HuH-7.5 (cell line): ENCODE measurements at regions not wholly inside any gene's neighbourhood (a gene's known extent, or its start where the extent isn't known, plus 50 kb on each side); places are given as distances from the start of the nearest gene placed in this dataset.
"Not testable (repeated sequence)": the region's sequence is repeated elsewhere in the genome, so short reads cannot be mapped to it uniquely, and the experiment has no call there.

Source experiments
- DNase-seq: peaks from one replicate; pipeline ENCODE4 v3.0.0; 2011; ENCODE audit warnings: low spot score

DNA sequence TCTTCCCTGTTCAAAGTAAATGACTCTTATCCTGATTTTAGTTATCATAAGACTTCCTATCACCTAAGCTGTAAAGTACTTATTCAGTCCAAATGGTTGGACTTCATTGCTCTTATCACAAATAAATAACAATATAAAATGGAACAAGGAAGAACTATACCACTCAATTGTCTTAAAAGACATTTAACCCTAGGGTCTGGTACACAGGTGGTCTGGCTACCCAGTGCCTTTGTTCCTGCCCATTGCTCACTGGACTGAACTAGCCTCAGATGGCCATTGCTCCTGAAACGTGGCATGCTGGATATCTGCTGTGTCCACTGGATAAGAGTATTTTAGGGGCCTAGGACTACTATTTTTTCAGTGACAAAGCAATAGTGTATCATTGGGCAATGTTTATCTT is 574.3 kb upstream of the CA10 start:
- DNase-seq, result no peak

DNA sequence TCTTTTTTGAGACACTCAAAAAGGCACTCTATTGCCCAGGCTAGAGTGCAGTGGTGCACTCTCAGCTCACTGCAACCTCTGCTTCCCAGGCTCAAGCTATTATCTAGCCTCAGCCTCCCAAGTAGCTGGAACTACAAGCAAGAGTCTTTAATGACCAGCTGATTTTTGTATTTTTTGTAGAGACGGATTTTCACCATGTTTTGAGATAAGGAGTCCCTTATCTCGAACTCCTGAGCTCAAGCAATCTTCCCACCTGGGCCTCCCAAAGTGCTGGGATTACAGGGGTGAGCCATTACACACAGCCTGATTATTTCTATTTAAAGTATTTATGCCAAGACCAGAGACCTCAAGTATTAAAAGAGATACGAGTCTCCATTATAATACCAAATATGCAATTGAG is 566.1 kb upstream of the CA10 start:
- no peak for DNase-seq

DNA sequence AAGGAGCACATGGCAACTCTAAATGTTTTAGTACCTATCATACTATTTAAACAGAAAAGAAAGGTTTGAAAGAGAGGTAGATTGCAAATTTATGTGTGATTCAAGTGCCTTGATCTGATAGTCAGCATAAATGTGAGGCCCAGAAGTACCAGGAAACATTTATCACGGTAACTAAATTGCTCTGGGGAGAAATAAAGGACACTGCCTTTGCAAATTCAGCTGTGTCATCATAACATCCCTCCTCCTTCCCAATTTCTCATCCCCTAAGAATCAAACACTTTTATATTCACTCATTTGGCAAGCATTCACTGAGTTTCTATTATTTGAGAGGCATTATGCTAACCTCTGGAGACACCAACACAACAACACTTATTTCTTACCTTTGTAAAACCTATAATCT is 563.4 kb upstream of the CA10 start:
- no peak for DNase-seq

DNA sequence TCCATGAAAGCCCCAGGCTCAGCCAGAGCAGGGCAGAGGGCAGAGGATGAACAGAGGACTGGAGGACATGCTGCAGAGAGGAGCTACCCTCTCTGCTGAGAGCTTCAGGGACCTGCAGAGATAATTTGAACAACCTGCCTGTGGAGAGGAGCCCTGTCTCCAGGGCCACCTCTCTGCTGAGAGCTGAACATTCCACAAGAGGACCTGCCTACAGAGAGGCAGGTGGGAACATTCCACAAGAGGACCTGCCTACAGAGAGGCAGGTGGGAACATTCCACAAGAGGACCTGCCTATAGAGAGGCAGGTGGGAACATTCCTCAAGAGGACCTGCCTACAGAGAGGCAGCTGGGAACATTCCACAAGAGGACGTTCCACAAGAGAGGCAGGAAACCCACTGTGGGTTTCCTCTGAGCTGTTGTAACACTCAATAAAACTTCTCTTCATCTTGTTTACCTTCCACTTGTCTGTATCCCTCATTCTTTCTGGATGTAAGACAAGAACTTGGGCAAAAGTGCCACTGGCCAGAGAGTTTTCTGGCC is 551.9 kb upstream of the CA10 start:
- no peak for DNase-seq

DNA sequence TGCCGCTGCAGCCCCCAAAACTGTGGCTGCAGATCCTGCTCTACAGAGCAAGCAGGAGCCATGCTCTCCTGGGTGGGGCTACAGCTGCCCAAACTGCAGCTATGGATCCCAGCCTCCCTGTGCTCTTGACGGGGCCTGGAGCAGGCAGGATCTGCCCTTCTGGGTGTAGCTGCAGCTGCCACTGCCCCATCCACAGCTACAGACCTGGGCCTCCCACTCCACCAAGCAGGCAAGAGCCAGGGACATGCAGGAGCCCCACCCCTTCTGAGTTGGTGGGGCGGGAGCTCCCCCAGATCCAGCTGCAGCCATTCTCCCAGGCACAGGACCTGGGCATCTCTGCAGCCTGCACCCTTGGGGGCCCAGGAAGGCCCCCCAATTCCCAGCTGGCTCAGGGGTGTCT is 551.2 kb upstream of the CA10 start:
- DNase-seq, result no peak

DNA sequence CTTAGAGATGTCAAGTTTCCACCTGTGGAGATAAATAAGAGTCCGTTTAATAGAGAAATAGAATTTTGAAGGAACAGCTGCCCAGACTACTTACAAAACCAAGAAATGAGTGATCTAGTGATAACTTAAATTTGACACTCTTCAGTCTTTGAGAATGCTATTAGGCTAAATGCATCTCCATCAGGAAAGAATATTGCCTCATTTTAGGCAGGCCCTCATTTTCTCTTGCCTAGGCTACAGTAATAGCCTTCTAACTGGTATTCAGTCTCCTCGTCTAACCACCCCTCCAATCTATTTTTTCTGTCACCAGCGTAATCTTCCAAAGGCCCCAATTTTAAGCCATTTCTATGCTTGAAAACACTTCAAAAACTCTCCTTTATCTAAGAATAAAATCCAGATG is 537.8 kb upstream of the CA10 start:
- no peak for DNase-seq

DNA sequence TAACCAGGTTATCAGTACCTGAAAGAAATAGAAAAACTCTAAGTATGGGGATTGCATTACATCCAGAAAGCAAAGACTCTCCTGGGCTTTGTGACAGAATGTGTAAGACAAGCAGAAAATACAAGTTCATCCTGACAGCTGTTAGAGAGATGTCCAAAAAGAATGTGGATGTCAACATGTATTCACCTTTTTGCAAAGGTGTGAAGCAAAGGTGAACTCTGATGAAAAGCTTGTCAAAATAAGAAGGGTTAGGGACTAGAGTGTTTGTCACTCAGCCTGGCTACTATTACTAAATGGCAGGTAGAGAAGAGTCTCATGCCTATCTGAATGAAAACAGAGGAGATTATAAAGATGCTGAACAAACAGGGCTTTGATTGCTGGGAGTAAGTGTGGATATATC is 527.6 kb upstream of the CA10 start:
- no peak for DNase-seq

DNA sequence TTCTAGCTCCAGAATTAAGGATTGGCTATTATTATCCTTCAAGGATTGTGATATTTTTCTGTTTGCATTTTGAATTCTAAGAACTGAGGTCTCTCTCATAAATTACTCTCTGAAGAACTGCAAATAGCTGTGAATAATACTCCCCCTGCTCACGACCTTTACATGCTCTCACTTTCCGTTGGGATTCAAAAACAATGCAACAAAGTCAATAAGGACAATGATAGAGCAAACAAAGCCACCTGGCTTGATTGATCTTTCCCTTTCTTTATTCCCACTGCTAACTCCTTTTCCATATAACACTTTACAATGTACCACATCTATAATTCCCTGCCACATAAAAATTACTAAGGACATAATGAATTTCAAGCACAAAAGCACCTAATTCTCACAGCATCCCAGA is 523.0 kb upstream of the CA10 start:
- DNase-seq, result no peak

DNA sequence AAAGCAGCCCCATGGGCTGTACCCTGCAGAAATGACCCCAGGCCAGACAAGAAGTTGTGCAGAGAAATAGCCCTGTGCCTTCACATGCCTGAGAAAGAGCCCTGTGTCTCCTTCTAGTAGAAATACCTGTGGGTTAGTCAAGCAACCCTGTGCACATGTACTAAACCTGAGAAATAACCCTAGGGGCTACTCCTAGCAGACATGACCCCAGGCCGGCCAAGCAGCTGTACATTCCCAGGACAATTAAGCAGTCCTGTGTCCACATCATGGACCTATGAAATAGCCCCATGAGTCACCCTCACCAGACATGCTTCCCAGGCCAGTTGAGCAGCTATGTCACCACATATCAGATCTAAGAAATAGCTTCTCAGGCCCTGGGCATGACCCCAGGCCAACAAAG is 519.7 kb upstream of the CA10 start:
- peak; percentile 2 for DNase-seq

DNA sequence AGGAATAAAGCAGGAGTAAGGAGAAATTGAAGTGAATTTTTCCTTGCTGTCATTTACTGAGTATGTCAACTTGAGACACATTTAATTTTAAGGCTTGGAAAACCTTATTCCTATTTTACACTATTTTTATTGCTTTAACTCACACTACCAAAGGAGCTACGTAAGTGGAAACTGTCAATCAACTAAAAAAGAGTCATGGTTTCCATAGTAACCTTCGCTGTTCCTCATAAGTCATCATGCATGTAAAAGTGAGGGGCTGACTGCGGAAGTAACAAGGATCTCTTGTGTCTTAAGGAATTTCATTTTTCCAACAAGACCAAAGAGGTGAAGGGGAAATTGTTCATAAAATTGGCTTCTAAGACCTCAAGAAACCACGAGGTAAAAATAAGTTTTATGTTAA is 516.2 kb upstream of the CA10 start:
- DNase-seq, result no peak

DNA sequence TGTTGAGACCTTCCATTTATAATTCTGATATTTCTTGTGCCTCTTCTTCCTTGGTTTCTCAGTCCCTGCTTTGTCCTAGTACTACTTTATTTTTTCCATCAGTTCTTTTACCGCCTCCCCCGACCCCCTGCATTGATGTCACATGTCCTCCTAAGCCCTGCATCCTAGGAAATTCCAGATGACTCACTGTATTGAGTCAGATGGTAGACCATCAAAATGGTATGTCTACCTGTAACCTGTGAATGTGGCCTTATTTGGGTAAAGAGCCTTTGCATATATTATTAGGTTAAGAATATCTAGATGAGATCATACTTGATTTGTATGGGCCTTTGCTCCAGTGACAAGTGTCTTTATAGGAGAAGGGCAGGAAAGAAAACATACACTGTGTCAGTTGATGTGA is 515.3 kb upstream of the CA10 start:
- no peak for DNase-seq

DNA sequence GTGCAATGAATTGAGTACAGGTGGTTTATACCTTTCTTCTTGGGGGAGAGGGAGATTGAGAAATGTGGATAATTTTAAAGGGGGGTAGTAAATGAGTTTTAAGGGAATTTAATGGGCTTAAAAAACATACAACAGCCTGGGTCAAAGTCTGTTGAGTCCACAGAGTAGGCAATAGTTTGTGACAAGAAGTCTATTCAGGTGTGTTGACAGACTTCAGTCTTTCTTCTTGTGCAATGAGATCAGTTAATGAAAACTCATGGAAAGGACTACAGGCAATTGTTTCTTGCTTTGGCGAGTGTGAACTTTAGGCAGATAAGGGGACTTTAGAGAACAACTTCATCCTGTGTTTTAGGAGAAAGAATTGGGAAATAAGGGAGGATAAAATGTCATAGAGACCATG is 507.8 kb upstream of the CA10 start:
- DNase-seq, result no peak

DNA sequence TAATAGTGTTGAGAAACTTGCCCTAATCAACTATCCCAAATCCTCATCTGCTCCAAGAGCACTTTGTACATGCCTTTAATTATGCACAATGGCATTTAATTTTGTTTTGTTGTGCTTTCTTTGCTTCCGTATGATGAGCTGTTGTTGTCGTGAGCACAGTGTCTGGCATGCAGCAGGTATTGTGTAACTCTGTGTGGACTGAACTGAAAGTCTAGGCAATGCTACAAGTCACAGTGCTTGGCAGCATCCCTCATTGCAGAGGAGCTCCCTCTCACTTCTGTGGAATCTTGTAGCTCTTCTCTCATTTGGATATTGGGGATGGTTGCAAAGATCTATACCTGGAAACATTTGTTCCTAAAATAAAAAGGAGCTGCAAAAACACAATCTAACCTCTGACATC is 502.2 kb upstream of the CA10 start:
- no peak for DNase-seq

DNA sequence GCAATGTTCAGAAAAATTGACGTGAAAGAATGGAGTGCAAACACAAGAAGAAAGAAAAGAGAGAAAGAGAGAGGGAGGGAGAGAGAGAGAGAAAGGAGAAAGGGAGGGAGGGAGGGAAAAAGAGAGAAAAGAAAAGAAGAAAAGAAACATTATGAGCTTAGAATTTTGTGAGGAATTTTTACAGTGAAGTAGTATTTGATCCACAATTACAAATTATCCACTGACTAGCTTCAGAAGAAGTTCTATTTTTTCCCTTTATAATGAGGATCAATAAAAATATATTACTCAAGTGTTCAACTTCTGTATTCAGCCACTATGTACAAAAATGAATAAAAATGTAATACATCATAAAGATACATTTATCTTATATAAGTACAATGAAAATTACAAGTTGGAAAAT is 494.5 kb upstream of the CA10 start:
- DNase-seq, result no peak

DNA sequence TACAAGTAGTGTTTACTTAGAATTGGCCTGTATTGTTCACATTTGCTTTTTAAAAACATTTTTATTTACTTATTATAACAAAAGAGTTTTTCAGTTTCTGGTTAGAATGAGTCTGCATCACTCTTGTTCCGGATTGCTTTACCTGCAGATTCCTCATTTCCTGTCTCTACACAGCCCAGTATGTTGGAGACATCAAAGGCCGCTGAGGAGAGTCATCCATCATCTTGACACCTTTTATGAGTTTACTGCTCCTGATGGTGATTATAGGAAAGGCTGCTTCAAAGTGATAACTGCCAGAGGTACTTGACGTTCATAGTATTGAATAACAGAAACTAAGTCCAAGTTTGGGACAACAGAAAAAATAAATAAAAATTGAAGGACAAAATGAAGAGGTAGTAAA is 490.5 kb upstream of the CA10 start:
- DNase-seq, result no peak

DNA sequence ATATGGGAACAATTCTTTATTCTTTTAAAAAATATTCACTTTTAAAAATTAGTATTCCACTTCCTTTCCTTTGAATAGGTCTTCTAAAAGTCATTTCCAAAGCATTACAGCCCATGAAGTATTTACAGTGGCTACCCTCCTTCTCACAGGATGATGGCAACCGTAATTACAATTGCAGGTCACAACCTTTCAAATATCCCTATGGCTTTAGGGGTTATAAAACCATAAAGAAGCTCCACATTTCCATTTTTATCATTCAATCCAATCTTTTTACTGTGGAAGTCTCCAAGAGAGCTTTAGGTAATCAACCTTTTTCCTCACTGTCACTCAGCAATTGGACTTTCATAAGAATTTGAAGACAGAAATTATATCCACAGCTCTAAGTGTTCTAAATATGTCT is 488.9 kb upstream of the CA10 start:
- DNase-seq, result no peak

DNA sequence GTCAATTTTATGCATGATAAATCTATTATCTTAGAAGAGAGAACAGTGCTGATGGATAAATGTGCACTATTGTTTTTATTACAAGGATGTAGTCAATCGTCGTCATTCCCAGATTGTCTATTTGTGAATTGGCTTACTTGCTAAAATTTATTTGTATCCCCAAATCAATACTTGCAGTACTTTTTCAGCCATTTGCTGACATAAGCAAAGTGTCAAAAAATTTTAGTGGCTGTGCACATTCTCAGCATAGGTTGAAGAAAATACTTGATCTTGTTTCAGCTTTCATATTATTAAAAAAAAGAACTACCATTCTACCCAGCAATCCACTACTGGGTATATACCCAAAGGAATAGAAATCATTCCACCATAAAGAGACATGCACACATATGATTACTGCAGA is 477.9 kb upstream of the CA10 start:
- DNase-seq, result no peak

DNA sequence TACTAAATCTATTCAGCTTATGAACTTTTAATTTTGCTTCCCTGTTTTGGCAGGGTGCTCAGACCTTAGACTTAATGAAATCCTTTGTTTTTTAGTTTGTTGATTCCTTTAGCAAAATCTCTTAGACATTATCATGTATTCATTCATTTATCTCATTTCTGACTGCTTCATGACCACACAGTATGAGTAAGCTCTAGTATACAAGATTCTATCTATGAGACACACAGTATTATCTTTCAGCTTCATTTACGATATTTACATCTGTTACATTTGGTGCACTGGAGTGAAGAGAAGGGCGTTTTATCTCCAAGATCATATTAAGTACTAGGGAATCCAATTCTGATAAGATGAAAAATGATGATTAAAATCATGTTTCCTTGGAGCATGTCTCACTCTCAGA is 448.1 kb upstream of the CA10 start:
- DNase-seq, result no peak

DNA sequence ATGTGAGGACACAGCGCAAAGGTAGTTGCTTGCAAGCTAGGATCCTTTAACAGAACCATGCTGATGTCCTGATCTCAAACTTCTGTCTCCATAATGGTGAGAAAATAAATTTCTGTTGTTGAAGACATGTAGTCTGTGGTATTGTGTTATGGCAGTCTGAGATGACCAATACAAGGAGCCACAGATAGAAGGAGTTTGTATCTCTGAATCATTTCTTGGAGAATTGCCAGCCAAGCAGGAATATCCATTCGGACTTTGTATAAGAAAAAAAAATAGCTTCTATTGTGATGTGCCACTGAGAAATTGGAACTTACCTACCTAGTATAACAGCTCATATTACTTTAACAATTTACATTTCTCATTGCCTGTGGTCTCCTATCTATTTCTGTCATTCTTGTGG is 447.6 kb upstream of the CA10 start:
- no peak for DNase-seq

DNA sequence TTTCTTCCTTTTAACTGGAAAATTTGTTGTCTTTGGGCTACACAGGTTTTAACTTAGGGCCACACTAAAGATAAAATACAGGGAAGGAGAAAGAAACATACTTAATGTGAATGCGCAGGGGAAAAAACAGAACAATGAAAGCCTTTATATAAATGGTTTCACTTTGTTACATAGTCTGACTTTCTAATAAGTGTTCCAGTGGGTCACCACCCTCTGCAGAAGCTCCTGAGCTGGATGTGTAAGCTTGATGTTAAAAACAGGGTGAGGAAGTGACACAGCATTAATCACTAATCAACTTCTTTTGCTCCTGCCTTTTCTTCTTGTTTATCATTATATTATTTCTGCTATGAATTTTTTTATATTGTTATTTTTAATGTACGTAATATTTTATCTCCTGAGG is 445.6 kb upstream of the CA10 start:
- DNase-seq, result no peak

DNA sequence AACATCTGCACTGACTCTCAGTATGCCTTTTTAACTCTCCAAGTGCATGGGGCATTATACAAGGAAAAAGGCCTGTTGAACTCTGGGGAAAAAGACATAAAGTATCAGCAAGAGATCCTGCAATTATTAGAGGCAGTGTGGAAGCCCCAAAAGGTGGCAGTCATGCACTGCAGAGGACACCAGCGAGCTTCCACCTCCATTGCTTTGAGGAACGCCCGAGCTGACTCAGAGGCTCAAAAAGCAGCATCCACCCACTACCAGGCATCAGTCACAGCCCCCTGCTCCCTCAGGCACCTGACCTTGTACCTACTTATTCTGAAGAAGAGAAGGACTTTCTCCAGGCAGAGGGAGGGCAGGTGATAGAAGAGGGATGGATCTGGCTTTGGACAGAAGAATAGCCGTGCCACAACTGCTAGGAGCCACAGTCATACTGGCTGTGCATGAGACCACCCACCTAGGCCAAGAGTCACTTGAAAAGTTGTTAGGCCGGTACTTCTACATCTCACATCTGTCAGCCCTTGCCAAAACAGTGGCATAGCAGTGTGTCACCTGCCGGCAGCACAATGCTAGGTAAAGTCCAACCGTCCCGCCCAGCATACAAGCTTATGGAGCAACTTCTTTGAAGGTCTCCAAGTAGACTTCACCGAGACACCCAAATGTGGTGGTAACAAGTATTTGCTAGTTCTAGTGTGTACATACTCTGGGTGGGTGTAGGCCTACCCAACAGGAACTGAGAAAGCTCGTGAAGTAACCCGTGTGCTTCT is 439.1 kb upstream of the CA10 start:
- DNase-seq, result not testable (repeated sequence)

DNA sequence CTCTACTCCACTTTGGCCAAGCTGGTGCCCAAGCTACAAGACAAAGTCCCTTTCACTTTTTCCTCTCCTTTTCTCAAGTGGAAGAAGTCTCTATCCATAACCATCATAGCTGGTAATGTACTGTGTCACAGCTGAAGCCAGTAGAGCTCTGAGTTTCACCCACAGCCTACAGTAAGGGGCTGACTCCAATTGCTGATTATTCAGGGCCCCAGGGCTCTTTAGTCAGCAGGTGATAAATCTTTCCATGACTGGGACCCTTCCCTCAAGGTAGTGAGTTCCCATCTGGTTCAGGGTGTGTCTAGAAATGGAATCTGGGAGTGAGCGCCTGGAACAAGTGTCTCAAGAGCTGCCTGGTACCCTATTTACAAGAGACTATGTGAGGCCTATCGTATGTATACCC is 436.0 kb upstream of the CA10 start:
- DNase-seq, result no peak

DNA sequence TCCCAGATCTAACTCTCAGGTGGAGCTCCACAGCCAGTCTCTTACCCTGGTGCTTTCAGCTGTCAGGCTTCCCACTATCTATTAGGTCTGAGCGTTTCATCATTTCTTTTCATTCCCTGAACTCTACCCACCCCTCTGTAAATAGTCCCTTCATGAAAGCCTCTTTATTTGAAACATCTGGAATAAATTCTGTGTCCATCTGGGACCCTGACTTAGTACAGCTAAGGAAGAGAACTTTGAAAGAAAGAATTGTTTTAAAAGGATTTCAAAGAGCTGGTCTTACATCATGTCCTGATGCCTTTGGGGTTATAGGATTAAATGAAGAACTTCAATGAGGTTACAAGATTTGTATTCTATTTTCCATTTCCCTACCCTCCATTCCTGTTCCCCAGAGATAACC is 388.5 kb upstream of the CA10 start:
- DNase-seq, result no peak

DNA sequence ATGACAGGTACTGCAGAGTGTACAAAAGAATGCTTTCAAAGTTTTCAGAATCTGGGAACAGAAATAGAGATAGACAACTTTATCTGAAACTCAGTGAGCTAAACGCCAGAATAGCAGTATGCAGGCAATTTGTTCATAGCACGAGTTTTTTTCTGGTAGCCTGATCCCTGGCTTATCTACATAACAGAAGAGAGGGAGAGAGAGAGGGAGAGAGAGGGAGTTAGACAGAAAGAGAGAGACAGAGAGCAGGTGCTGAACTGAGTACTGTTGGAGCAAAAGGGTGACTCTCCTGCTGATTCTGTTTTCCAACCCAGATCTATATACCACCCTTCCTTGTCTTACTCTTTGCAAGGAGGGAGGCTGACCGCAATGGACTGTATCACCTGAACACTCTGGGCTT is 388.0 kb upstream of the CA10 start:
- DNase-seq, result no peak

DNA sequence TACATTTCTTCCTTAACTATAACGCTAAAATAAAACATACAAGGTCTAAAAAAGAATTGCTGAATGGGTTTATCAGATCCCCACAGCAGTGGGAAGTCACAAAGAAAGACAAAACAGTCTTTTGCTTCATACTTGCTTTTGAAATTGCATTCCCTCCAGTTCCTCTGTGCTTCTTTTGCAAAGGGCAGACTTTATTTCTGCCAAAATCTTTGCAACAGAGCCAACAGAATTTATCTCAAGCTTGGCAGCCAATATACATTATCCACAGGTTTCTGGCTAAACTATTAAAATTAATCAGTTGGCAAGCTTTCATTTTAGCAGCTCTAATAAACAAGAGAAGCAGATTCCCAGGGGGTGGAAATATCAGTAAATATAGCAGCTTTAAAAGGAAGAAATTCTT is 378.9 kb upstream of the CA10 start:
- DNase-seq, result no peak
